MCF 10A (cell line): ENCODE measurements at regions not wholly inside any gene's neighbourhood (a gene's known extent, or its start where the extent isn't known, plus 50 kb on each side); places are given as distances from the start of the nearest gene placed in this dataset.
A peak's percentile ranks its signal among the peaks of the same experiment; 100 is the strongest.

Source experiments
- BruUV-seq: library from RNA; stranded (reverse); fragments of 400-500 nt; replicated peaks from 2 replicates; lab custom pipeline; 2021; lab: Mats Ljungman, UMichigan
- CTCF ChIA-PET: fragments of 300-600 bp; sonication (Branson Sonifier 250); formaldehyde crosslinking; extraction: SDS; loops from one replicate; lab custom pipeline; 2021; ENCODE audit warnings: antibody characterized with exemption, inconsistent platforms; lab: Yijun Ruan, JAX
- POLR2A ChIA-PET: fragments of 300-600, 350-650 bp; sonication (Branson Sonifier 250); formaldehyde crosslinking; extraction: SDS; loops from one replicate; lab custom pipeline; 2020; ENCODE audit warnings: antibody characterized with exemption, inconsistent platforms; lab: Yijun Ruan, JAX
- DNase-seq: peaks from one replicate; pipeline ENCODE4 v3.0.0-alpha.2; 2018; ENCODE audit not compliant: unreplicated experiment
- H3K27ac Mint-ChIP-seq: one replicate; pipeline ENCODE4 v1.8.0; 2022; ENCODE audit warnings: mild to moderate bottlenecking, low read depth, mixed read lengths; ENCODE audit not compliant: unreplicated experiment
- H3K27me3 Mint-ChIP-seq: one replicate; pipeline ENCODE4 v1.8.0; 2022; ENCODE audit warnings: mixed read lengths; ENCODE audit not compliant: insufficient read depth, unreplicated experiment
- H3K36me3 Mint-ChIP-seq: one replicate; pipeline ENCODE4 v1.8.0; 2022; ENCODE audit warnings: mild to moderate bottlenecking, moderate library complexity, mixed read lengths; ENCODE audit not compliant: insufficient read depth, unreplicated experiment
- H3K4me1 Mint-ChIP-seq: one replicate; pipeline ENCODE4 v1.8.0; 2022; ENCODE audit warnings: mixed read lengths; ENCODE audit not compliant: insufficient read depth, unreplicated experiment
- H3K4me3 Mint-ChIP-seq: one replicate; pipeline ENCODE4 v1.8.0; 2022; ENCODE audit warnings: mild to moderate bottlenecking, moderate library complexity, mixed read lengths; ENCODE audit not compliant: unreplicated experiment
- H3K9me3 Mint-ChIP-seq: one replicate; pipeline ENCODE4 v1.8.0; 2022; ENCODE audit warnings: mixed read lengths; ENCODE audit not compliant: unreplicated experiment
- intact Hi-C: fragments of 100-400 bp; cut with micrococcal nuclease; formaldehyde crosslinking; loops from 2 replicates; pipeline ENCODE4 v1.14.1; 2022
- TF ChIP-seq, protein P1 (sequence below): fragments of 200-600 bp; IDR thresholded peaks from one replicate; pipeline ENCODE4 v1.8.0; 2022; ENCODE audit warnings: antibody characterized with exemption, mild to moderate bottlenecking; ENCODE audit not compliant: unreplicated experiment

DNA sequence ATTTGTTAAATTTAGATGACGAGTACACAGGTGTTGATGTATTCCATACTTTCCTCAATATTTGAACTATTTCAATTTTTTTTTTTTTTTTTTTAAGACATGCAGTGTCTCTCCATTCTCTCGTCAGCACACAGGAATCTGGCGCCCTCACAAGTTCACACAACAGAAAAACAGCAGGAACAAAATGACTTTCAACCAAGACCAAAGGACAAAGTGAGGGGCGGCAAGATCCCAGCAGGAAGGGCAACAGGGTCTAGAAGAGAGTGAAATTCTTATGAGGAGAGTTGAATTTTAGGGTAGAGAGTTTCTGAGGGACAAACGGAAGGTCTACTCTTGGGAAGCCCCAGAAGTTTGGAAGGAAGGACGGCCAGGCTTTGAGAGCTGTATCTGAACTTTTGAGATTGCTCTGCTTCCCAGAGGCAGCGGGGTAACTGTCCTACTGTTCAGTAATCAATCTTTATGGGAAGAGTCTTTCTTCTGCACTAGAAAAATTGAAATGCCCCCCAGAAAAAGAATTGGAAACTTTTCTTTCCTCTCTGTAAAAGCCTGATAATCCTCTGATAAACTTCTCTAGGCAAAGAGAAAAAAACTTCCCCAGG lies 760.2 kb downstream of the RAB28 start:
- CTCF ChIA-PET: interaction anchor here (0.6 to 4.0 kb wide), 20 partner anchors 12 to 1985 kb away, joined by 3 to 29 read pairs (median 4); no protein-coding TSS in a partner anchor
- Mint-ChIP-seq H3K9me3 (no peaks in the 10 kb centered on the region), H3K36me3 (no peaks in the 10 kb centered on the region), H3K4me3 (peak overlapping the region; percentile 58), H3K27ac (peak overlapping the region; percentile 17), H3K27me3 (no peaks in the 10 kb centered on the region), H3K4me1 (peaks cover 12% of the 10 kb centered on the region)
- intact Hi-C loops: loop anchor here (1.0 to 10.0 kb wide), 3 partner anchors 45 to 959 kb away; no protein-coding TSS in a partner anchor
- TF ChIP-seq, protein P1, sequence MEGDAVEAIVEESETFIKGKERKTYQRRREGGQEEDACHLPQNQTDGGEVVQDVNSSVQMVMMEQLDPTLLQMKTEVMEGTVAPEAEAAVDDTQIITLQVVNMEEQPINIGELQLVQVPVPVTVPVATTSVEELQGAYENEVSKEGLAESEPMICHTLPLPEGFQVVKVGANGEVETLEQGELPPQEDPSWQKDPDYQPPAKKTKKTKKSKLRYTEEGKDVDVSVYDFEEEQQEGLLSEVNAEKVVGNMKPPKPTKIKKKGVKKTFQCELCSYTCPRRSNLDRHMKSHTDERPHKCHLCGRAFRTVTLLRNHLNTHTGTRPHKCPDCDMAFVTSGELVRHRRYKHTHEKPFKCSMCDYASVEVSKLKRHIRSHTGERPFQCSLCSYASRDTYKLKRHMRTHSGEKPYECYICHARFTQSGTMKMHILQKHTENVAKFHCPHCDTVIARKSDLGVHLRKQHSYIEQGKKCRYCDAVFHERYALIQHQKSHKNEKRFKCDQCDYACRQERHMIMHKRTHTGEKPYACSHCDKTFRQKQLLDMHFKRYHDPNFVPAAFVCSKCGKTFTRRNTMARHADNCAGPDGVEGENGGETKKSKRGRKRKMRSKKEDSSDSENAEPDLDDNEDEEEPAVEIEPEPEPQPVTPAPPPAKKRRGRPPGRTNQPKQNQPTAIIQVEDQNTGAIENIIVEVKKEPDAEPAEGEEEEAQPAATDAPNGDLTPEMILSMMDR: peak; percentile 17
- peak; percentile 23 for DNase-seq
- no TSS peak for BruUV-seq
- POLR2A ChIA-PET: interaction anchor here (0.6 kb wide), 1 partner anchor 844 kb away, joined by 3 read pairs; no protein-coding TSS in a partner anchor

DNA sequence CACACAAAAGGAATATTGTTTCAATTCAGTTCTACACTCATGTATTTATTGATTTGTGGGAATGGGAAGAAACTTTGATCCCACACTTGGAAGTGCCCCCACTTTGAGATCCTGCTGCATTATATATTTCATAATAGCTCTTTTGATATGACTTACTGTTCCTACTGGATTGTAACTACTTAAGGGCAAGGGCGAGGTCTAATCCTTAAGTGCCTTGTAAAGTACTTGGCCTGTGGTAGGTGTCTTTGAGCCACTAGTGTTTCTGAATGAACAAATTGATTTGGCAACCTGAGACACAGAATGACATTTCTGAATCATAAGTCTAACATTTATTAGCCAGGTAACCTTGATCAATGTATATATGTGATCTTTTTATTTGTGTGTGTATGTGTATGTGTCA lies 767.2 kb downstream of the RAB28 start:
- no peaks in the 10 kb centered on the region for H3K36me3 Mint-ChIP-seq
- no peak for DNase-seq
- ChIA-PET POLR2A (no interaction called here), CTCF (interaction anchor here (0.7 kb wide), 1 partner anchor 40 kb away, joined by 3 read pairs; no protein-coding TSS in a partner anchor)
- no peak overlapping the region for H3K4me3 Mint-ChIP-seq
- no peaks in the 10 kb centered on the region for H3K9me3 Mint-ChIP-seq
- BruUV-seq: no TSS peak
- intact Hi-C loops: no loop called here
- H3K27me3 Mint-ChIP-seq: no peaks in the 10 kb centered on the region
- H3K27ac Mint-ChIP-seq: no peak overlapping the region
- no peaks in the 10 kb centered on the region for H3K4me1 Mint-ChIP-seq
- TF ChIP-seq, protein P1: no peak

DNA sequence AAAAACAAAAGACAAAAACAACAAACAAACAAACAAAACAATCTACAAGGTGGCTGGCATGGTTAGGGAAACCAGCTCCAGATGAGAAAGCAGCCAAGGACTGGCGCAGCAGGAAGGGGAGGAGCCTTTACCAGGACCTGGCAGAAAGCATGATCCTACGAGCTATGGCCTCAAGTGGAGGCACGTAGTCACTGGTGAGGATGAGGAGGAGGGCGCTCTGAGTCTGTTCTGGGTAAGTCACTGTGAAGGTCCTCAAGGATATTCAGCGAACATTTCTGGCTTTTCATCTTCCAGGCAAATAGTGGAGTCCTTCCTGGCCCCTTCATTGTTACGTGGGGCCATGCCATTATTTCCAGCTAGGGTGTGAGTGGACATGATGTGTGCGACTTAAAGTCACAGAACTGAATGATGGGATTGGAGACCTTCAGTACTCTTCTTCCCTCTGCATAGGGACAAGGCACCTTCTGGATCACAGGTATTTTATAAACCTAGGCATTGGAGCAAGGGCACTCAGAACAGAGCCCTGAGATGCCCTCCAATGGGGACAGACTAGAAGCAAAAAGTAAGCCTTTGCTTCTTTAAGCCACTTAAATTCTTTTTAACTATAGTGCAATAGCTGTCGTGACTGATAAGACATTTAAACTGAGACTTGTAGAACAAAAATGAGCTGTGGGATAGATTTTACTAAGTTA lies 771.3 kb downstream of the RAB28 start:
- no peaks in the 10 kb centered on the region for H3K27me3 Mint-ChIP-seq
- intact Hi-C loops: no loop called here
- no peaks in the 10 kb centered on the region for H3K9me3 Mint-ChIP-seq
- POLR2A ChIA-PET: no interaction called here
- H3K27ac Mint-ChIP-seq: no peak overlapping the region
- H3K36me3 Mint-ChIP-seq: no peaks in the 10 kb centered on the region
- BruUV-seq: no TSS peak
- H3K4me1 Mint-ChIP-seq: no peaks in the 10 kb centered on the region
- H3K4me3 Mint-ChIP-seq: no peak overlapping the region
- no peak for DNase-seq
- TF ChIP-seq, protein P1: no peak
- CTCF ChIA-PET: interaction anchor here (0.6 to 1.2 kb wide), 4 partner anchors 11 to 1305 kb away, joined by 3 to 5 read pairs (median 3); no protein-coding TSS in a partner anchor
